ENCODE measurements at regions not wholly inside any gene's neighbourhood (a gene's known extent, or its start where the extent isn't known, plus 50 kb on each side); places are given as distances from the start of the nearest gene placed in this dataset.

DNA sequence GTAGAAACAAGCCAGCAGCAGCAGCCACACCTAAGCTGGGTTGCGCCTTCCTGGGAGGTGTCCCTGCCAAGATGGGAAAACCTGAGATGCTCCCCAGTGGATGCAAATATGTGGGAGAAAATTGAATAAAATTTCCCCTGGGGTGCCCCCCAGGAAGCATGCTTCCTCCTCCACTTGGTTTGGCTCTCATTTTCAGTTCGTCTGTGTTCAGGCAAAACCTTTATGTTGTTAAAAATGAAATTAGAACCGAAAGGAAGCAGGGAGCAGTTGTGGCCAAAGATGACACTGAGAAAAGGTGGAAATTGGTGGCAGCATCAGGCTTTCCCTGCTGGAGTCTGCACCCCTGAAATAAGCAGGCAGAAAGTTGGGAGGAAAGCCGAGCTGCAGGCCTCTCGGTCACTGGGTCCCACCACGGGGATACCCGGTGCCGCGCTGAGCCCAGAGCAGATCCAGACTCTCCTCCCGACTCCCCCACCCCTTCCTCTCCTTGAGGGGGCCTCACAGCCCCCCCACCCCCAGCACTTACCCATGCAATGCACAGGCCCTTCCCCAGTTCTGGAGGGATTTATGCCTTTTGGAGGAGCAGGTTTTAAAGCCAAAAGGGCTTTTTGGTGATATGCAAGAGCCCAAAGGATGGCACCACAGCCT is 267.7 kb upstream of the SPRED2 start:
- in situ Hi-C loops (cut with HindIII; ENCODE audit: low pct_unique_long_range_greater_than_20kb, low sequenced_read_pairs), result no loop called here
- DNase-seq (ENCODE audit: low read depth, low spot score), result no peak
- H3K27me3 ChIP-seq (ENCODE audit: control insufficient read depth, insufficient read depth, low read length), result peaks cover 12% of the 10 kb centered on the region
- ChIA-PET CTCF (no interaction called here), POLR2A (no interaction called here)
- no peak for TF ChIP-seq CTCF (IDR thresholded peaks at IDR 0.05)
- TF ChIP-seq, protein P1, sequence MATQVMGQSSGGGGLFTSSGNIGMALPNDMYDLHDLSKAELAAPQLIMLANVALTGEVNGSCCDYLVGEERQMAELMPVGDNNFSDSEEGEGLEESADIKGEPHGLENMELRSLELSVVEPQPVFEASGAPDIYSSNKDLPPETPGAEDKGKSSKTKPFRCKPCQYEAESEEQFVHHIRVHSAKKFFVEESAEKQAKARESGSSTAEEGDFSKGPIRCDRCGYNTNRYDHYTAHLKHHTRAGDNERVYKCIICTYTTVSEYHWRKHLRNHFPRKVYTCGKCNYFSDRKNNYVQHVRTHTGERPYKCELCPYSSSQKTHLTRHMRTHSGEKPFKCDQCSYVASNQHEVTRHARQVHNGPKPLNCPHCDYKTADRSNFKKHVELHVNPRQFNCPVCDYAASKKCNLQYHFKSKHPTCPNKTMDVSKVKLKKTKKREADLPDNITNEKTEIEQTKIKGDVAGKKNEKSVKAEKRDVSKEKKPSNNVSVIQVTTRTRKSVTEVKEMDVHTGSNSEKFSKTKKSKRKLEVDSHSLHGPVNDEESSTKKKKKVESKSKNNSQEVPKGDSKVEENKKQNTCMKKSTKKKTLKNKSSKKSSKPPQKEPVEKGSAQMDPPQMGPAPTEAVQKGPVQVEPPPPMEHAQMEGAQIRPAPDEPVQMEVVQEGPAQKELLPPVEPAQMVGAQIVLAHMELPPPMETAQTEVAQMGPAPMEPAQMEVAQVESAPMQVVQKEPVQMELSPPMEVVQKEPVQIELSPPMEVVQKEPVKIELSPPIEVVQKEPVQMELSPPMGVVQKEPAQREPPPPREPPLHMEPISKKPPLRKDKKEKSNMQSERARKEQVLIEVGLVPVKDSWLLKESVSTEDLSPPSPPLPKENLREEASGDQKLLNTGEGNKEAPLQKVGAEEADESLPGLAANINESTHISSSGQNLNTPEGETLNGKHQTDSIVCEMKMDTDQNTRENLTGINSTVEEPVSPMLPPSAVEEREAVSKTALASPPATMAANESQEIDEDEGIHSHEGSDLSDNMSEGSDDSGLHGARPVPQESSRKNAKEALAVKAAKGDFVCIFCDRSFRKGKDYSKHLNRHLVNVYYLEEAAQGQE (IDR thresholded peaks at IDR 0.05; ENCODE audit: insufficient read depth in 1 of 2, low read depth in 2 of 2, low read length in 1 of 2), result no peak
- TF ChIP-seq POLR2AphosphoS5 (IDR thresholded peaks at IDR 0.05; ENCODE audit: low read depth, low read length), result no peak
- no peak for TF ChIP-seq TCF7L2 (IDR thresholded peaks at IDR 0.05; ENCODE audit: low read depth, low read length)
- TF ChIP-seq SIN3A (IDR thresholded peaks at IDR 0.05; ENCODE audit: borderline replicate concordance, insufficient read depth, low read depth, low read length), result no peak
- no peak overlapping the region for H3K27ac ChIP-seq (ENCODE audit: low read length)
- no peaks in the 10 kb centered on the region for H3K36me3 ChIP-seq (ENCODE audit: control insufficient read depth, insufficient read depth, low read length)
- no peak for ATAC-seq
- no peaks in the 10 kb centered on the region for H3K4me1 ChIP-seq (ENCODE audit: control insufficient read depth, insufficient read depth, low read length)
- no peaks in the 10 kb centered on the region for H3K9me3 ChIP-seq (ENCODE audit: control insufficient read depth, insufficient read depth, low read depth, low read length)
- intact Hi-C loops (cut with micrococcal nuclease; ENCODE audit: unreplicated experiment), result no loop called here
- no TSS peak for BruUV-seq (replicated peaks)
- no peak overlapping the region for H3K4me3 ChIP-seq (ENCODE audit: low read depth in 2 of 2, low read length in 2 of 2)

DNA sequence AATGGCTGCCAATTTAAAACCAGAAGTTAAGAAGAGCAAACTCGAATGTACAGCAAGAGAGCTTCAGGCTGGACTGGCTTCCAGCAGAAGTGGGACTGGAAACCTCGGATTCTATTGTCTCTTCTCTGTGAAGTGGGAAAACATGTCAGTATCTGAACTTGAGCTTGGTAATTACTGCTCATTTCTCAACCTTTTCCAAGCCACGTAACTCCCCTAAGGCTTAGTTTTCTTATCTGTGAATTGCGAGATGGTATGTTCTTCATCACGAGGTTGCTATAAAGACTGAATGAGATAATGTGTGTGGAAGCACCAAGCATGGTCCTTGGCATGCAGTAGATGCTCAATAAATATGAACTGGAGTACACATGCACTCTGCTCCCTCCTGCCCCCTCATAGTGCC is 259.4 kb upstream of the SPRED2 start:
- no peak overlapping the region for H3K27ac ChIP-seq (ENCODE audit: low read length)
- BruUV-seq (replicated peaks), result no TSS peak
- H3K4me3 ChIP-seq (ENCODE audit: low read depth in 2 of 2, low read length in 2 of 2), result no peak overlapping the region
- H3K36me3 ChIP-seq (ENCODE audit: control insufficient read depth, insufficient read depth, low read length), result no peaks in the 10 kb centered on the region
- ChIA-PET CTCF (interaction anchor here (0.6 kb wide), 1 partner anchor 32 kb away, joined by 3 read pairs; no protein-coding TSS in a partner anchor), POLR2A (no interaction called here)
- no peaks in the 10 kb centered on the region for H3K9me3 ChIP-seq (ENCODE audit: control insufficient read depth, insufficient read depth, low read depth, low read length)
- intact Hi-C loops (cut with micrococcal nuclease; ENCODE audit: unreplicated experiment) (no loop called here), in situ Hi-C loops (cut with HindIII; ENCODE audit: low pct_unique_long_range_greater_than_20kb, low sequenced_read_pairs) (no loop called here)
- DNase-seq (ENCODE audit: low read depth, low spot score) (no peak), ATAC-seq (no peak)
- TF ChIP-seq TCF7L2 (IDR thresholded peaks at IDR 0.05; ENCODE audit: low read depth, low read length) (no peak), CTCF (IDR thresholded peaks at IDR 0.05) (no peak), POLR2AphosphoS5 (IDR thresholded peaks at IDR 0.05; ENCODE audit: low read depth, low read length) (no peak), SIN3A (IDR thresholded peaks at IDR 0.05; ENCODE audit: borderline replicate concordance, insufficient read depth, low read depth, low read length) (no peak)
- TF ChIP-seq, protein P1 (IDR thresholded peaks at IDR 0.05; ENCODE audit: insufficient read depth in 1 of 2, low read depth in 2 of 2, low read length in 1 of 2), result no peak
- H3K4me1 ChIP-seq (ENCODE audit: control insufficient read depth, insufficient read depth, low read length), result no peaks in the 10 kb centered on the region
- peaks cover 8% of the 10 kb centered on the region; the same call in 1 of the 2 replicates for H3K27me3 ChIP-seq (ENCODE audit: control insufficient read depth, insufficient read depth, low read length)

Data from Panc1 (cell line).